IPS DF 19.7 (cell line): ENCODE measurements at regions not wholly inside any gene's neighbourhood (a gene's known extent, or its start where the extent isn't known, plus 50 kb on each side); places are given as distances from the start of the nearest gene placed in this dataset.
"Not testable (repeated sequence)": the region's sequence is repeated elsewhere in the genome, so short reads cannot be mapped to it uniquely, and the experiment has no call there.

Experiments
- DNase-seq: peaks from one replicate; pipeline ENCODE4 v3.0.0-alpha.2; 2013; ENCODE audit warnings: low read depth, low spot score

- DNase-seq, result no peak
These were observed 50.9 kb upstream of the OLIG3 start for GRCh38 chr6:137545073-137545472.

GRCh38 chr6:137547186-137547585 lies 53.0 kb upstream of the OLIG3 start:
- no peak for DNase-seq

- DNase-seq, result no peak
These were observed 53.4 kb upstream of the OLIG3 start for GRCh38 chr6:137547601-137548000.

- no peak for DNase-seq
These were observed 54.9 kb upstream of the OLIG3 start for GRCh38 chr6:137549106-137549505.

- DNase-seq, result no peak
These were observed 56.3 kb upstream of the OLIG3 start for GRCh38 chr6:137550535-137550934.

- DNase-seq, result no peak
These were observed 58.0 kb upstream of the OLIG3 start for GRCh38 chr6:137552146-137552545.

- no peak for DNase-seq
These were observed 58.6 kb upstream of the OLIG3 start for GRCh38 chr6:137552809-137553208.

- DNase-seq, result not testable (repeated sequence)
These were observed 65.5 kb upstream of the OLIG3 start for GRCh38 chr6:137559521-137560183.

- DNase-seq, result no peak
These were observed 66.0 kb upstream of the OLIG3 start for GRCh38 chr6:137560184-137560563.

GRCh38 chr6:137568067-137568466 lies 73.9 kb upstream of the OLIG3 start:
- DNase-seq, result no peak

GRCh38 chr6:137570393-137570792 lies 76.2 kb upstream of the OLIG3 start:
- no peak for DNase-seq

GRCh38 chr6:137571854-137572253 lies 77.7 kb upstream of the OLIG3 start:
- no peak for DNase-seq

- no peak for DNase-seq
These were observed 79.5 kb upstream of the OLIG3 start for GRCh38 chr6:137573739-137574138.

- DNase-seq, result no peak
These were observed 85.4 kb upstream of the OLIG3 start for GRCh38 chr6:137579612-137580011.

GRCh38 chr6:137581019-137581707 lies 87.0 kb upstream of the OLIG3 start:
- no peak for DNase-seq

GRCh38 chr6:137583519-137583918 lies 89.3 kb upstream of the OLIG3 start:
- not testable (repeated sequence) for DNase-seq

- no peak for DNase-seq
These were observed 94.3 kb upstream of the OLIG3 start for GRCh38 chr6:137588472-137588871.

GRCh38 chr6:137589067-137589848 lies 95.1 kb upstream of the OLIG3 start:
- DNase-seq, result peak; percentile 90

- DNase-seq, result no peak
These were observed 96.5 kb upstream of the OLIG3 start for GRCh38 chr6:137590684-137591083.

- no peak for DNase-seq
These were observed 107.3 kb upstream of the OLIG3 start for GRCh38 chr6:137601471-137601870.

- DNase-seq, result no peak
These were observed 108.4 kb upstream of the OLIG3 start for GRCh38 chr6:137602313-137603197.

GRCh38 chr6:137610702-137611101 lies 116.5 kb upstream of the OLIG3 start:
- DNase-seq, result no peak
